DOHH2 (cell line): ENCODE measurements at regions not wholly inside any gene's neighbourhood (a gene's known extent, or its start where the extent isn't known, plus 50 kb on each side); places are given as distances from the start of the nearest gene placed in this dataset.

Source experiments
- H3F3A ChIP-seq: fragments of 200-600 bp; sonication (generic), shearing (Covaris generic); 2 replicates; pipeline ENCODE4 v1.6.0; 2016; ENCODE audit warnings: antibody characterized with exemption, mild to moderate bottlenecking; ENCODE audit not compliant: control insufficient read depth, insufficient read depth
- H3K27ac ChIP-seq: fragments of 200-600 bp; sonication (generic); 2 replicates; pipeline ENCODE4 v1.5.1; 2014; ENCODE audit warnings: low read depth, mild to moderate bottlenecking, low read length, moderate library complexity
- H3K27me3 ChIP-seq: fragments of 200-600 bp; sonication (generic); 2 replicates; pipeline ENCODE4 v1.6.1; 2014; ENCODE audit warnings: mild to moderate bottlenecking, low read length, mixed read lengths; ENCODE audit not compliant: control insufficient read depth
- H3K36me3 ChIP-seq: fragments of 200-600 bp; sonication (generic); 2 replicates; pipeline ENCODE4 v1.6.1; 2014; ENCODE audit warnings: mild to moderate bottlenecking, low read length, moderate library complexity, mixed read lengths; ENCODE audit not compliant: control insufficient read depth
- H3K4me1 ChIP-seq: fragments of 200-600 bp; sonication (generic); 2 replicates; pipeline ENCODE4 v1.6.1; 2014; ENCODE audit warnings: mild to moderate bottlenecking, low read length, mixed read lengths; ENCODE audit not compliant: control insufficient read depth
- H3K4me2 ChIP-seq: fragments of 200-600 bp; sonication (generic); 2 replicates; pipeline ENCODE4 v1.6.0; 2014; ENCODE audit warnings: mild to moderate bottlenecking, low read length, moderate library complexity
- H3K4me3 ChIP-seq: fragments of 200-600 bp; sonication (generic); 2 replicates; pipeline ENCODE4 v1.5.1; 2014; ENCODE audit warnings: mild to moderate bottlenecking, low read length, mixed read lengths
- H3K79me2 ChIP-seq: fragments of 200-600 bp; sonication (generic); 2 replicates; pipeline ENCODE4 v1.6.1; 2014; ENCODE audit warnings: mild to moderate bottlenecking, low read length, mixed read lengths; ENCODE audit not compliant: control insufficient read depth
- H3K9me2 ChIP-seq: fragments of 200-600 bp; sonication (generic); replicated peaks from 2 replicates; pipeline ENCODE4 v1.6.1; 2014; ENCODE audit warnings: mild to moderate bottlenecking, low read length, mixed read lengths; ENCODE audit not compliant: control insufficient read depth
- H3K9me3 ChIP-seq: fragments of 200-600 bp; sonication (generic); 2 replicates; pipeline ENCODE4 v1.6.1; 2014; ENCODE audit warnings: antibody characterized with exemption, low read length, mixed read lengths; ENCODE audit not compliant: control insufficient read depth, insufficient read depth
- H4K20me1 ChIP-seq: fragments of 200-600 bp; sonication (generic); 2 replicates; pipeline ENCODE4 v1.6.0; 2014; ENCODE audit warnings: low read depth, mild to moderate bottlenecking, antibody characterized with exemption, low read length, moderate library complexity; ENCODE audit not compliant: control insufficient read depth, insufficient read depth
- EZH2phosphoT487 ChIP-seq: fragments of 200-600 bp; sonication (generic); IDR thresholded peaks from 2 replicates; pipeline ENCODE4 v1.6.1; 2017; ENCODE audit warnings: borderline replicate concordance, mild to moderate bottlenecking, antibody characterized with exemption, low read length, moderate library complexity, mixed read lengths
- TF ChIP-seq, protein P1 (sequence below): fragments of 200-600 bp; sonication (generic); IDR thresholded peaks from one replicate; pipeline ENCODE4 v1.5.1; 2014; ENCODE audit warnings: antibody characterized with exemption, mild to moderate bottlenecking, low read depth, low read length; ENCODE audit not compliant: poor library complexity, severe bottlenecking

DNA sequence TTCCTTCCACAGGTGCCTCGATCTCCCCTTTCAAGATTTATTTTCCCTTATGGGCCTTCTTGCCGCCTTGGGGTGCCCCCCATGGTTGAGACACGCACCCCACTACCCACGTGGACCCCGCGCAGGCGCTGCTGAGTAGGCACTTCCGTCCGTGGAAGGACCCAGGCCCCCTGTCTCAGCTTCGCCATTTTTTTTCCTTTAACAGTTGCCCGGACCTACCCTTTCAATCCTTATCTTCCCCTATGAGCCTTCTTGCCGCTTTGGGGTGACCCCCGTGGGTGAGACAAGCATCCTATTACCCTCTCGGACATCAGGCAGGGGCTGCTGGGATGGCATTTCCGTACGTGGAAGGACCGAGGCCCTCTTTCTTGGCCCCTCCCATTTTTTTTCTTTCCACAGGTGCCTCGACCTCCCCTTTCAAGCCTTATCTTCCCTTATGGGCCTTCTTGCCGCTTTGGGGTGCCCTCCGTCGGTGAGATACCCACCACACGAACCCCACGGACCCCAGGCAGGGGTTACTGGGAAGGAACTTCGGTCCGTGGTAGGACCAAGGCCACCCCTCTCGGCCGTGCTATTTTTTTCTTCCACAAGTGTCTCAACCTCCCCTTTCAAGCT is 268.2 kb downstream of the ALG10 start:
- Histone ChIP-seq H4K20me1 (no peaks in the 10 kb centered on the region), H3K27me3 (no peaks in the 10 kb centered on the region), H3K4me2 (no peak overlapping the region), H3K36me3 (no peaks in the 10 kb centered on the region), H3K27ac (no peak overlapping the region), H3K9me2 (no peaks in the 10 kb centered on the region), H3F3A (no peaks in the 10 kb centered on the region), H3K4me3 (no peak overlapping the region), H3K79me2 (no peaks in the 10 kb centered on the region), H3K4me1 (no peaks in the 10 kb centered on the region), H3K9me3 (peaks cover 46% of the 10 kb centered on the region; the same call in 1 of the 2 replicates)
- TF ChIP-seq EZH2phosphoT487 = no peak
- TF ChIP-seq, protein P1, sequence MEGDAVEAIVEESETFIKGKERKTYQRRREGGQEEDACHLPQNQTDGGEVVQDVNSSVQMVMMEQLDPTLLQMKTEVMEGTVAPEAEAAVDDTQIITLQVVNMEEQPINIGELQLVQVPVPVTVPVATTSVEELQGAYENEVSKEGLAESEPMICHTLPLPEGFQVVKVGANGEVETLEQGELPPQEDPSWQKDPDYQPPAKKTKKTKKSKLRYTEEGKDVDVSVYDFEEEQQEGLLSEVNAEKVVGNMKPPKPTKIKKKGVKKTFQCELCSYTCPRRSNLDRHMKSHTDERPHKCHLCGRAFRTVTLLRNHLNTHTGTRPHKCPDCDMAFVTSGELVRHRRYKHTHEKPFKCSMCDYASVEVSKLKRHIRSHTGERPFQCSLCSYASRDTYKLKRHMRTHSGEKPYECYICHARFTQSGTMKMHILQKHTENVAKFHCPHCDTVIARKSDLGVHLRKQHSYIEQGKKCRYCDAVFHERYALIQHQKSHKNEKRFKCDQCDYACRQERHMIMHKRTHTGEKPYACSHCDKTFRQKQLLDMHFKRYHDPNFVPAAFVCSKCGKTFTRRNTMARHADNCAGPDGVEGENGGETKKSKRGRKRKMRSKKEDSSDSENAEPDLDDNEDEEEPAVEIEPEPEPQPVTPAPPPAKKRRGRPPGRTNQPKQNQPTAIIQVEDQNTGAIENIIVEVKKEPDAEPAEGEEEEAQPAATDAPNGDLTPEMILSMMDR = no peak

- Histone ChIP-seq H3K9me3 (peaks cover 49% of the 10 kb centered on the region; the same call in 1 of the 2 replicates), H3K4me2 (no peak overlapping the region), H3K27ac (no peak overlapping the region)
Observed at GRCh38 chr12:34291001-34291400, 268.7 kb downstream of the ALG10 start.

GRCh38 chr12:34291426-34291901 is 269.2 kb downstream of the ALG10 start:
- no peak overlapping the region for H3K27ac ChIP-seq
- H3K27me3 ChIP-seq = no peaks in the 10 kb centered on the region
- no peak overlapping the region for H3K4me3 ChIP-seq
- H3K36me3 ChIP-seq = no peaks in the 10 kb centered on the region
- no peaks in the 10 kb centered on the region for H4K20me1 ChIP-seq
- H3K9me2 ChIP-seq = no peaks in the 10 kb centered on the region
- no peak overlapping the region for H3K4me2 ChIP-seq
- TF ChIP-seq, protein P1 = no peak
- TF ChIP-seq EZH2phosphoT487 = no peak
- no peaks in the 10 kb centered on the region for H3F3A ChIP-seq
- H3K9me3 ChIP-seq = peaks cover 53% of the 10 kb centered on the region; the same call in 1 of the 2 replicates
- H3K79me2 ChIP-seq = no peaks in the 10 kb centered on the region
- H3K4me1 ChIP-seq = no peaks in the 10 kb centered on the region

More at GRCh38 chr12:34291001-34291400, 268.7 kb downstream of the ALG10 start:
- no peaks in the 10 kb centered on the region for H3F3A ChIP-seq
- TF ChIP-seq, protein P1 = no peak
- TF ChIP-seq EZH2phosphoT487 = no peak
- H3K9me2 ChIP-seq = no peaks in the 10 kb centered on the region
- H3K4me1 ChIP-seq = no peaks in the 10 kb centered on the region
- no peaks in the 10 kb centered on the region for H4K20me1 ChIP-seq
- no peaks in the 10 kb centered on the region for H3K79me2 ChIP-seq
- H3K27me3 ChIP-seq = no peaks in the 10 kb centered on the region
- H3K36me3 ChIP-seq = no peaks in the 10 kb centered on the region
- no peak overlapping the region for H3K4me3 ChIP-seq
